ENCODE measurements at regions not wholly inside any gene's neighbourhood (a gene's known extent, or its start where the extent isn't known, plus 50 kb on each side); places are given as distances from the start of the nearest gene placed in this dataset.

GRCh38 chr15:97259943-97260342, 700.6 kb upstream of the ARRDC4 start:
- H3K4me1 ChIP-seq (ENCODE audit: control insufficient read depth, low read length) = no peaks in the 10 kb centered on the region
- no peaks in the 10 kb centered on the region for H3K9me3 ChIP-seq (ENCODE audit: control insufficient read depth, insufficient read depth, low read length)
- no peak overlapping the region for H3K4me2 ChIP-seq (ENCODE audit: low read length)
- no peaks in the 10 kb centered on the region for H3K27me3 ChIP-seq (ENCODE audit: control insufficient read depth, low read length)
- H3K4me3 ChIP-seq (ENCODE audit: low read length) = no peak overlapping the region
- H3K36me3 ChIP-seq (ENCODE audit: control insufficient read depth, low read length) = no peaks in the 10 kb centered on the region
- H3K79me2 ChIP-seq (ENCODE audit: control insufficient read depth, low read length) = no peaks in the 10 kb centered on the region
- H4K20me1 ChIP-seq (ENCODE audit: control insufficient read depth, insufficient read depth, low read depth, low read length) = no peaks in the 10 kb centered on the region
- H3K9me2 ChIP-seq (replicated peaks; ENCODE audit: control insufficient read depth, low read length) = no peaks in the 10 kb centered on the region; the same call in 1 of the 2 replicates
- H3F3A ChIP-seq (ENCODE audit: control insufficient read depth, insufficient read depth) = no peaks in the 10 kb centered on the region
- TF ChIP-seq EZH2phosphoT487 (IDR thresholded peaks at IDR 0.05; ENCODE audit: borderline replicate concordance, low read length) (no peak), CTCF (IDR thresholded peaks at IDR 0.05; ENCODE audit: low read depth, low read length, poor library complexity, severe bottlenecking) (no peak)
- H3K27ac ChIP-seq (ENCODE audit: low read depth, low read length) = no peak overlapping the region

GRCh38 chr15:97301166-97301565, 659.3 kb upstream of the ARRDC4 start:
- Histone ChIP-seq H4K20me1 (ENCODE audit: control insufficient read depth, insufficient read depth, low read depth, low read length) (no peaks in the 10 kb centered on the region), H3K79me2 (ENCODE audit: control insufficient read depth, low read length) (no peaks in the 10 kb centered on the region), H3F3A (ENCODE audit: control insufficient read depth, insufficient read depth) (no peaks in the 10 kb centered on the region), H3K36me3 (ENCODE audit: control insufficient read depth, low read length) (no peaks in the 10 kb centered on the region), H3K4me1 (ENCODE audit: control insufficient read depth, low read length) (no peaks in the 10 kb centered on the region), H3K27ac (ENCODE audit: low read depth, low read length) (no peak overlapping the region), H3K9me2 (replicated peaks; ENCODE audit: control insufficient read depth, low read length) (no peaks in the 10 kb centered on the region), H3K4me2 (ENCODE audit: low read length) (no peak overlapping the region), H3K27me3 (ENCODE audit: control insufficient read depth, low read length) (no peaks in the 10 kb centered on the region), H3K9me3 (ENCODE audit: control insufficient read depth, insufficient read depth, low read length) (no peaks in the 10 kb centered on the region; the same call in 1 of the 2 replicates), H3K4me3 (ENCODE audit: low read length) (no peak overlapping the region)
- TF ChIP-seq CTCF (IDR thresholded peaks at IDR 0.05; ENCODE audit: low read depth, low read length, poor library complexity, severe bottlenecking) (no peak), EZH2phosphoT487 (IDR thresholded peaks at IDR 0.05; ENCODE audit: borderline replicate concordance, low read length) (no peak)

GRCh38 chr15:97316362-97316761, 644.1 kb upstream of the ARRDC4 start:
- H3K4me3 ChIP-seq (ENCODE audit: low read length) = no peak overlapping the region
- no peak overlapping the region for H3K4me2 ChIP-seq (ENCODE audit: low read length)
- TF ChIP-seq EZH2phosphoT487 (IDR thresholded peaks at IDR 0.05; ENCODE audit: borderline replicate concordance, low read length) (no peak), CTCF (IDR thresholded peaks at IDR 0.05; ENCODE audit: low read depth, low read length, poor library complexity, severe bottlenecking) (no peak)
- H3K79me2 ChIP-seq (ENCODE audit: control insufficient read depth, low read length) = no peaks in the 10 kb centered on the region
- no peak overlapping the region for H3K27ac ChIP-seq (ENCODE audit: low read depth, low read length)
- H3K9me3 ChIP-seq (ENCODE audit: control insufficient read depth, insufficient read depth, low read length) = no peaks in the 10 kb centered on the region
- H3F3A ChIP-seq (ENCODE audit: control insufficient read depth, insufficient read depth) = no peaks in the 10 kb centered on the region
- no peaks in the 10 kb centered on the region for H4K20me1 ChIP-seq (ENCODE audit: control insufficient read depth, insufficient read depth, low read depth, low read length)
- no peaks in the 10 kb centered on the region for H3K27me3 ChIP-seq (ENCODE audit: control insufficient read depth, low read length)
- H3K4me1 ChIP-seq (ENCODE audit: control insufficient read depth, low read length) = no peaks in the 10 kb centered on the region
- H3K36me3 ChIP-seq (ENCODE audit: control insufficient read depth, low read length) = no peaks in the 10 kb centered on the region
- H3K9me2 ChIP-seq (replicated peaks; ENCODE audit: control insufficient read depth, low read length) = no peaks in the 10 kb centered on the region

GRCh38 chr15:97317163-97317562, 643.3 kb upstream of the ARRDC4 start:
- no peaks in the 10 kb centered on the region for H3K27me3 ChIP-seq (ENCODE audit: control insufficient read depth, low read length)
- no peaks in the 10 kb centered on the region for H3K9me3 ChIP-seq (ENCODE audit: control insufficient read depth, insufficient read depth, low read length)
- no peaks in the 10 kb centered on the region for H3K36me3 ChIP-seq (ENCODE audit: control insufficient read depth, low read length)
- H3K27ac ChIP-seq (ENCODE audit: low read depth, low read length) = no peak overlapping the region
- no peaks in the 10 kb centered on the region for H3K9me2 ChIP-seq (replicated peaks; ENCODE audit: control insufficient read depth, low read length)
- H3K4me1 ChIP-seq (ENCODE audit: control insufficient read depth, low read length) = no peaks in the 10 kb centered on the region
- no peaks in the 10 kb centered on the region for H3K79me2 ChIP-seq (ENCODE audit: control insufficient read depth, low read length)
- H4K20me1 ChIP-seq (ENCODE audit: control insufficient read depth, insufficient read depth, low read depth, low read length) = no peaks in the 10 kb centered on the region
- no peak overlapping the region for H3K4me3 ChIP-seq (ENCODE audit: low read length)
- H3K4me2 ChIP-seq (ENCODE audit: low read length) = no peak overlapping the region
- TF ChIP-seq EZH2phosphoT487 (IDR thresholded peaks at IDR 0.05; ENCODE audit: borderline replicate concordance, low read length) = no peak
- TF ChIP-seq CTCF (IDR thresholded peaks at IDR 0.05; ENCODE audit: low read depth, low read length, poor library complexity, severe bottlenecking) = no peak
- no peaks in the 10 kb centered on the region for H3F3A ChIP-seq (ENCODE audit: control insufficient read depth, insufficient read depth)
